A172 (cell line): ENCODE measurements at regions not wholly inside any gene's neighbourhood (a gene's known extent, or its start where the extent isn't known, plus 50 kb on each side); places are given as distances from the start of the nearest gene placed in this dataset.

Experiments used
- DNase-seq: peaks from one replicate; pipeline ENCODE4 v3.0.0-alpha.2; 2015; ENCODE audit warnings: low spot score

DNA sequence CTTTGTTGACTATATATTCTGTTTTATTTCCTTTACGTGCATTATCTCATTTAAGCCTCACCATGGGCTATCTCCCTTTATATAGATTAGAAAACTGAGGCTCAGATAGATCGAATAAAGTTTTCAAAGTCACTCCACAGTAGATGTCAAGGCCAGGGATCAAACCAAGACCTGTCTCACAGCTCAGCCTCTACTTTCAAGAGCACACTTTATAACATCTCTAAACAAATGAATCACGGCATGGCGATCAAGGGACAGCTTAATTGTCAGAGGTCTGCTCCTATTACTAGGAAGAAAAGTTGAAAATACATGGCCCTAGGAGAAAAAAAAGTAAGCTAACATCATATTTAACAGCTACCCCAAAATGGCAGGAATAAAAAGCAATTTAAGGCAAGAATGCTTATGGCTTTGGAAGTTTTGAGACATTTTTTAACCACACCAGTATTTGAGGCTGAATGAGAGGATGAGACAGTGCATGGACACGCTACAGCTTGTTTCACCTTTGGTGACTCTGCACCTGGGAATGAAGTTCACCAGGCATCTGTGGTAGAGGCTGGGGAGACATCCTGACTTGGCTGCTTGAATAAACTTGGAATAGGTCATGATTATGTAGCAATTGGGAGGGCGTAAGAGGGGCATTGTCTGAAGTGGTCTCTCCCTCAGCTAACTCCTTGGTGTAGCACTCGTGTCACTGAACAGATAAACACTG, 486.8 kb upstream of the WWC1 start:
- DNase-seq: no peak

GRCh38 chr5:167810573-167810972, 480.9 kb upstream of the WWC1 start:
- no peak for DNase-seq

DNA sequence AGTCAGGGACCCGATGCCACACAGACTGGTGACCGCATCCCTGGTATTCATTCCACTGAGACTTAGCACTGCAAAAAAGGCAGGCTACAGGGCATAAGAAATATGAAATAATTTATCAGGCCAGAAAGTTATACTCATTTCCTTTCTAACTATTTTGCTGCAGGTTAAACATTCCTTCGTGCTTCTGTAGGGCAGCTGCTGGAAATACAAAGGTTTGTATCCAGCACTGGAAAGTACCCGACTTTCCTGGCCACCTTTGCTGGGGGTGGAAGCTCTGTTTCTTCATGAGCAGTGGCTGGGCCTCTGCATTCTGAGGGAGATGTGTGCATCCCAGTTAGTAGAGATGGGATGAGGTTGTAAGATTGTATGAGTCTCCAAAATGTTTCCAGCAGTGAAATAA, 478.6 kb upstream of the WWC1 start:
- DNase-seq: no peak

DNA sequence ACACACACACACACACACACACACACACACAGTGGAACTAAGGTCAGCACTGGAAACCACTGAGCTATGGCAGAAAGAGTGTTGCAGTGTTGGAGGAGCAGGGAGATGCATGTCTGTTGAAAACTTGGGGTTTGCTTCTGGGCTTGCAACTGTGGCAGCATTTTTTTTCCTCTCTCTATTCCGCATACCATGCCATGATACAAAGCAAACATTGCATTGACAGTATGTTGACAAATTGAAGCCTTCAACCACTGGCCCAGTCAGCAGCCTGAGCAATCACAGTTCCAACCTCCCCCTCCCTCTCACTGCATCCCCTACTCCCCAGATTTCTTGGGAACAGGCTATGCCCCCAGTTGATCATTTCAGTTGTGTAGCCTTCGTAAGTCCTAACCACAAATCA, 478.1 kb upstream of the WWC1 start:
- DNase-seq: no peak

- DNase-seq: no peak
These were observed 477.4 kb upstream of the WWC1 start for GRCh38 chr5:167814040-167814439.

GRCh38 chr5:167814828-167815227, 476.6 kb upstream of the WWC1 start:
- peak; percentile 98 for DNase-seq

DNA sequence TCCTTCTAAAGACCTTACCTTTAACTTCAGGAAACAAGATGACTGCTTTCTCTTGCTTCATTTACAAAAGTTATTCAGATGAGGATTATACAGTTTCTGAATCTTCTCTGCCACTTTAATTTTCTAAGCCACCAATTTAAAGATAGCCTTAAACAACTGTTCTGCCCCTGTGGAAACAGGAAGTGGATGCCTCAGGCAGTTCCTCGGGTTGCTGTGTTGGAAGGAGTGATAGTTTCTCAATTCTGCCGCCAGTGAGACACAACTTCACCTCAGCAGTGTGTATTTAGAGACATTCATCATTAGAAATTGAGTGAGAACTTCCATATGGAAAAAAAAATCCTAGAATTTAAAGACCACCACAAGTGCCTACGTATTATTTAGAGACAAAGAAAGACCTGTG, 475.1 kb upstream of the WWC1 start:
- peak; percentile 18 for DNase-seq

- no peak for DNase-seq
These were observed 474.6 kb upstream of the WWC1 start for GRCh38 chr5:167816864-167817263.

DNA sequence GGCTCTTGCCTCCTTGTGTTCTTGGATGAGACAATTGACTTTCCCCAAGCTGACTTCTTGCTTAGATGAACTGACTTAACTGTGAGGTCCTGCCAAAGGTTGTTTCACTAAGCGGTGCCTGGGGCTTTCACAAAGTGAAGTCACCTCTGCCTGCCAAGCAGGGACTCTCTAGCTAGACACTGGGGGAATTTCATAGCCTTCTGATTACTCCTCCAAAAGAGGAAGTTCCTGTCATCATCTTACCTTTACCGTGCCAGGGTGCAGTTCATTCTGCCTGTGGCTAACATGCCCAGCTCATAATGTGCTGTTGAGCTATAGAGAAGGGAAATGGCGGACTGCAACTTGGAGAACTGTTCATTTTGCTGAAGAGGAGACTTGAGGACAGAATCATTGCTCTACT, 472.0 kb upstream of the WWC1 start:
- DNase-seq: no peak

- no peak for DNase-seq
These were observed 471.1 kb upstream of the WWC1 start for GRCh38 chr5:167820101-167820990.

DNA sequence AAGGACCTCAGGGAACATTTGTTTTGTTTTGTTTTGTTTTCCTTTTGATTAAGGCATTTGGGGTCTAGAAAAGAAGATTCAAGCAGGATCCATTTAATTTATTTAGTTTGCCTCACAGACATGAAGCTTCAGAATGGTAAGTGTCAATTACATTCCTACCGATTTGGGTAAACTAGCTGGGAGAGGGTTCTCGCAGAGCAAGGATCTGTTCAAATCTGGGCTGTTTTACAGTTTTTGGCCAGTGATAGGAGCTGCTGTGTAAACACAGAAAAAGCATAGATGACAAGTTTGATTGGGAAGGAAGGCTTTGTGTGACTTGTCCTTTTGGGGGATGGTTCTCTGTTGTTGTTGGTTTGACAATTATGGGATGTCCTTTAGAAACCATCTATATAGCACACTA, 470.3 kb upstream of the WWC1 start:
- DNase-seq: no peak

DNA sequence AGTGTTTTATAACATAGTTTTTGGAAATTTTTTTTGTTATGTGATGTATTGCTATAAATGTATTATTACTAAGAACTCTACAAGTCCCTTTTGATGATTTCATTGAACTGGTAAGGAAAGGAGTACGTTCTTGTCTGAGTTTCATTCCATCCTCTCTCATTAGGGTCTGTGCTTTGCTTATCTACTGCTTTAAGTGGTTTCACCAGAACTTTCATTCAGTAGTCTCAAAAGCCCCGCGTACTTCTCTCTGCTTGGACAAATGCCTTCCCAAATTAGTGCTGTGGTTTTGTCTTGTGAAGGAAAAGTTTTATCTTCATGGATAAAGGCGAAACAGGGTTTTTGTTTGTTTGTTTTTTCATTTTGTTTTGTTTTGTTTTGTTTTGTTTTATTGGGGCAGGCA, 469.8 kb upstream of the WWC1 start:
- DNase-seq: no peak

GRCh38 chr5:167822241-167822640, 469.2 kb upstream of the WWC1 start:
- no peak for DNase-seq

- DNase-seq: no peak
These were observed 468.0 kb upstream of the WWC1 start for GRCh38 chr5:167823405-167823804.

- DNase-seq: no peak
These were observed 463.7 kb upstream of the WWC1 start for GRCh38 chr5:167827766-167828165.

DNA sequence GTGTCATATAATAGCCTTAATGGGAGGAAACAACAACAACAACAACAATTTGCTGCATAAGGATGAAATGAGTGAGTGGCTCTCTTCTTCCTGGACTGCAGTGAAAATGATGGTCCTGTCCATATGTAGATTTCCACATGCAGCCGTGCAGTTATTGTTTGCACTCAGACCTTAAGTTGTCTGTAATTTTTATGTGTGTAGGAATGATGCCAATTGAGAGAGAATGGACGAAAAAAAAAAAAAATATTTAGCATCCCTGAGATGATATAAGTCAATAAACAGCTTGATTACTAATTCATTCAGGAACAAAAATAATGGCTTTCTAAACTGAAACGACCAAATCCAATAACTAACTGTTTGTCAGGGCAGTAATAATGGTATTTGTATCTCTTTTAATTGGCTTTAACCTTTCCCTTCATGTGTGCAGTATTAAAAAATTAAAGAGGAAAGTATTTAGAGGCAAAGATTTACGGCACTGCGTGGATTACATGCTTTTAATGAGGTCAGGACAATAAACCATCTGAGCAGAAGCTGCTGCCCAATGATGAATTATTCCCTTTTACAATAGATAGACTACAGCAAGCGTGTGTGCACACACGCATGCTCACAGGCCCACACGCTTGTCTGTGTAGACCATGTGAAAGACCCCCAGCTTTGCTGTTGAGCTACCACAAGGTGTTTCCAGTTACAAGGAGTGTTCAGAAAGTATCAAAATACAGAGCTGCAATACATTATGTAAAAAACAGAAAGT, 459.5 kb upstream of the WWC1 start:
- DNase-seq: no peak

DNA sequence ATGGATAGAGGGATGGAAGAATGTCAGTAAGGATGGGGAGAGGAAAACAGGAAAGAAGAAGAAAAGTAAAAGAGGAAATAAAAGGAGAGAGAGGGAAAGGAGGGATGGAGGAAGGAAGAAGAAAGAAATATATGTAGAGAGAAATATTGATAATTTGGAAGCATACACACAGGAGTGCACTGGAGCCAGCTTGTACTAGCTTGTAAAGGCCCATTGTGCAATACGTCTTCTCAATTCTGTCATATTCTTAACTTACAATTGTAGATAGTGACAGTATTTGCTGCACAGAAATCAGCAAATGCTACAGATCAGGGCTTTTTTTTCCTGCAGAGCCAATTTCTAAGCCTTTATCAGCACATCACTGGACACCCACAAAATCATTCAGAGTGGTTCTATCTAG, 458.8 kb upstream of the WWC1 start:
- DNase-seq: no peak

DNA sequence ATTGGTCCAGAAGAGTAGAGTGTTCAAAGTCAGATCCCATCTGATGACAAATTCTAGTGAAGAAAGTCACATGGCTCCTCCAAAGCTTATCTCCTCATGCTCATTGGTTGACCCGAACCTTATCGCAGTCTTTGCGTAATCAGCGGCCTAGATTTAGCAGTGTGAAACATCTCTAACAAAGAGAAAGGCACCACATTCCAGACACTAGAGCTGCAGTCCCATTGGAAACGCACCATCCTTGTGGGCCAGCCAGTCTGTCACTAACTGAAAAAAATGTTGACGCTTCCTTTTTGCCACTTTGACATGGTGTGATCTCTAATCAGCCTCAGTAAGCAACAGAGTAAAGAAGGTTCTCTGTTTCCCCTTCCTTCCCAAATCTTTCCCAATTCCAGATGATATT, 458.0 kb upstream of the WWC1 start:
- DNase-seq: no peak

- no peak for DNase-seq
These were observed 456.3 kb upstream of the WWC1 start for GRCh38 chr5:167835146-167835545.

- no peak for DNase-seq
These were observed 454.3 kb upstream of the WWC1 start for GRCh38 chr5:167837127-167837526.

DNA sequence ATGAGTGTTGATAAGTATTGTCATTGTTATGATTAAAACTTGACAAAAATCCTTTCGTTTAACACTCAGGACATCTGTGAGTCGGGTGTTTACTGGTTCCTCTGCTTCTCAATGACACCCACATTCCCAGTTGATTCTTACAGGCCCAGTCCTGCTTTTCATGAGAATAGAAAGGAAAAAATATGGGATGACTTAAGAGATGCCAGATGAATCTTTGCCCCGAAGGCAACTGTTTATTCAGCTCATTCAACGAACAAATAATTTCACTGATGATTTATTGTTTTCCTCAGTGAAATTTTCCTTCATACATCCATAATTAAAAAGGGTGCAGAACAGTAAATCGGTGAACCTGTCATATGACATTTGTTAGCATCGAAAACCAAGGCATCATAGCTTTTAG, 452.4 kb upstream of the WWC1 start:
- no peak for DNase-seq

- DNase-seq: no peak
These were observed 450.8 kb upstream of the WWC1 start for GRCh38 chr5:167840527-167841130.
